ENCODE measurements at regions not wholly inside any gene's neighbourhood (a gene's known extent, or its start where the extent isn't known, plus 50 kb on each side); places are given as distances from the start of the nearest gene placed in this dataset.
A peak's percentile ranks its signal among the peaks of the same experiment; 100 is the strongest.

DNA sequence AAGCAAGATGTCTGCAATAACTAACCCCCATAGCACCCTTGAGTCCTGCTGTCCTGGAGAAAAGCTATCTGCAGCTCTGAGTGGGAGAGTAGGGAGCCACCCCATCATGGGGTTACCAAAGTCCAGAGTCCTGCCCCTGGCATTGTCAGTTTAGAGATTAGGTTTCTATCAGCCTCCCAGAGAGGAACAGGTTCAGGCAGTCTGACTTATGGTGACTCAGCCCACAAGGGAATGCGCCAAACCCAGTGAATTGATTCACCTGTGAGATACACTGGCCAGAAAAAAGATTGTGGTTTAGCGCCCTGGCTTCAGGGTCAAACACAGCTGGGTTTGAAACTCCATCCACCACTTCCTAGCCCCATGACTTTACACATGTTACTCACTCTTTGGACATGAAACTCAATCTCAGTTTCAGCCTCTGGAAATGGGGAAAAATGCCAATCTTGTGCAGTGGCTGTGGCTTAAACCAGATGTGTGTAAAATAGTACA is 263.6 kb upstream of the HES1 start:
- H3K36me3 Mint-ChIP-seq (ENCODE audit: insufficient read depth) = no peaks in the 10 kb centered on the region
- no peaks in the 10 kb centered on the region for H3K4me1 Mint-ChIP-seq
- no peak overlapping the region for H3K27ac Mint-ChIP-seq (ENCODE audit: low read depth)
- no peak overlapping the region for H3K4me3 Mint-ChIP-seq
- no peaks in the 10 kb centered on the region for H3K9me3 Mint-ChIP-seq
- ATAC-seq (replicated peaks; ENCODE audit: extremely low read depth, poor library complexity, severe bottlenecking) (no peak), DNase-seq (ENCODE audit: low spot score in 2 of 2) (no peak)
- peaks cover 48% of the 10 kb centered on the region for H3K27me3 Mint-ChIP-seq

DNA sequence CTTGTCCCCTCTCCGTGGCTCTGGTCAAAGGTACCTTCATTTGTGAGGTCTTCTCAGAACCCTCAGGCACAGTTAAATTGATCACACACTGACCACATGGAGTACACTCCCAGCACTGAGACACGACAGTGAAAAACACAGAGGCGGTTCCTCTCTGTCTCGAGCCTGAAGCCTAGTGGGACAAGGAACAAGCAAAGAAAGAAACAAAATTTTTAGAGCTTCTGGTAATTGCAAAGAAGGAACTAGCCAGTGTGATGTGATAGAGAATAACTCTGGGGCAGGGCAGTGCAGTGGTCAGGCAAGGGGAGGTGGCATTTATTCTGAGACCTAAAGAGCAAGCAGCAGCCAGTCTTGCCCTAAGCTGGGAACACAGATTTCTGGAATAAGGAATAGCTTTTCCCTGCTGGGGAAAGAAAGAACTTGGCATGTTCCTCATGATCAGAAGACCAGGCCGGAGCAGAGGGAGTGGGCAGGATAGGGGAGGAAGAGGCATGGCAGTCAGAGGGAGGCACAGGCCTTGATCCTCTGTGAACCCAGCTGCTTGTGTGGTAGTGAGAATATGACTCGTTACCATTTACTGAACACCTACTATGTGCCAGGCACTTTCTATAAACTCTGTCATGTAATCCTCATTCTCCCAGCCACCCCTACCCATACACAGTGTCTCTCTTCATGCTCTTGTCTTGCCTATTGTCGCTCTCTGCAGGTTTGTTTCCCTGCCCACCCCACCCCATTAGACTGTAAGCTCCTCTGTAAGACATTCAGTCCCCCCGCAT is 262.3 kb upstream of the HES1 start:
- Mint-ChIP-seq H3K4me3 (no peak overlapping the region), H3K4me1 (no peaks in the 10 kb centered on the region), H3K27me3 (peaks cover 41% of the 10 kb centered on the region), H3K27ac (ENCODE audit: low read depth) (no peak overlapping the region), H3K36me3 (ENCODE audit: insufficient read depth) (no peaks in the 10 kb centered on the region), H3K9me3 (no peaks in the 10 kb centered on the region)
- ATAC-seq (replicated peaks; ENCODE audit: extremely low read depth, poor library complexity, severe bottlenecking) (no peak), DNase-seq (ENCODE audit: low spot score in 2 of 2) (no peak)

DNA sequence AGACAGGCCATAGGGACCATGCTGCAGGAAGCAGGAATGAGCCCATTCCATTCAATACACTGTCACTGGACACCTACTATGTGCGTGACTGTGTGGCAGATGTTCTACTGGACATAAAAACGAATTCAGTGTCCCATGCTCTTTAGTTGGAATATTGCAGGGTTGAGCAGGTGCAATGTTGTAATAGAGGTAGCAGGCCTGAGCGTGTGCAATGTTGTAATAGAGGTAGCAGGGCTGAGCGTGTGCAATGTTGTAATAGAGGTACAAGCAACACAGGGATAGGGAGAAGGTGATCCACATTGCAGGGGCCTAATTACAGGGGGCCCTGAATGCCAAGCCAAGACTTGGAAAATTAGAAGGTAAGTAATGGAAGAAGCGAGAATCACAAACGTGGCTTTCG is 261.4 kb upstream of the HES1 start:
- H3K9me3 Mint-ChIP-seq = no peaks in the 10 kb centered on the region
- ATAC-seq (replicated peaks; ENCODE audit: extremely low read depth, poor library complexity, severe bottlenecking) (no peak), DNase-seq (ENCODE audit: low spot score in 2 of 2) (no peak)
- no peaks in the 10 kb centered on the region for H3K36me3 Mint-ChIP-seq (ENCODE audit: insufficient read depth)
- H3K4me1 Mint-ChIP-seq = no peaks in the 10 kb centered on the region
- H3K4me3 Mint-ChIP-seq = no peak overlapping the region
- H3K27me3 Mint-ChIP-seq = peaks cover 41% of the 10 kb centered on the region
- no peak overlapping the region for H3K27ac Mint-ChIP-seq (ENCODE audit: low read depth)

DNA sequence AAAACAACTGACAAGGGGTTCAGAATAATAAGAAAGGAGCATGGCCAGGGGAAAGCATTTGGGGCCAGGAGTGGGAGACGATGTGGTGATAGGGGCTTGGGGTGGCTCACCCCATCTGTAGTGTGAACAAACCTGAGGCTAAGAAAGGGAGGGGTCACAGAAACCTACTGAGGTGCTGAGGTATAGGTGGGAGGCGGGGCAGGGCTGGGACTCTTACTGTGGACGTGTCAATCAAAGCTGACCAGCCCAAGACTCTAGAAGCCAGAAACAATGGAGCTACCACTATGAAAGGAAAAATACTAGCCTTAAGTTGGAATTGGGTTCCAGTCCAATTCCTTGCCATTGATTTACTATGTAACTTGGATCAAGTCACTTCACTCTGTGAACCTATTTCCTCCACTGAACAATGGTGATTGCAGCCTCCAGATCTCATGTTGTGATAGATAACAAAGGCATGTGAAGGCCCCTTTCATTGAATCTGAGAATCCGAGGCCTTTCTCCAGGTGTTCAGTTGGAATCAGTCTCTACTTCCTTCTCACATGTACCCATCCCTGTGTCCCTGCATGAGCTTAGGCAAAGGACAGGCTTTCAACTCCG is 260.9 kb upstream of the HES1 start:
- Mint-ChIP-seq H3K4me3 (no peak overlapping the region), H3K27me3 (peaks cover 42% of the 10 kb centered on the region), H3K4me1 (no peaks in the 10 kb centered on the region), H3K9me3 (no peaks in the 10 kb centered on the region), H3K36me3 (ENCODE audit: insufficient read depth) (no peaks in the 10 kb centered on the region), H3K27ac (ENCODE audit: low read depth) (no peak overlapping the region)
- no peak for DNase-seq (ENCODE audit: low spot score in 2 of 2)
- ATAC-seq (replicated peaks; ENCODE audit: extremely low read depth, poor library complexity, severe bottlenecking) = no peak

DNA sequence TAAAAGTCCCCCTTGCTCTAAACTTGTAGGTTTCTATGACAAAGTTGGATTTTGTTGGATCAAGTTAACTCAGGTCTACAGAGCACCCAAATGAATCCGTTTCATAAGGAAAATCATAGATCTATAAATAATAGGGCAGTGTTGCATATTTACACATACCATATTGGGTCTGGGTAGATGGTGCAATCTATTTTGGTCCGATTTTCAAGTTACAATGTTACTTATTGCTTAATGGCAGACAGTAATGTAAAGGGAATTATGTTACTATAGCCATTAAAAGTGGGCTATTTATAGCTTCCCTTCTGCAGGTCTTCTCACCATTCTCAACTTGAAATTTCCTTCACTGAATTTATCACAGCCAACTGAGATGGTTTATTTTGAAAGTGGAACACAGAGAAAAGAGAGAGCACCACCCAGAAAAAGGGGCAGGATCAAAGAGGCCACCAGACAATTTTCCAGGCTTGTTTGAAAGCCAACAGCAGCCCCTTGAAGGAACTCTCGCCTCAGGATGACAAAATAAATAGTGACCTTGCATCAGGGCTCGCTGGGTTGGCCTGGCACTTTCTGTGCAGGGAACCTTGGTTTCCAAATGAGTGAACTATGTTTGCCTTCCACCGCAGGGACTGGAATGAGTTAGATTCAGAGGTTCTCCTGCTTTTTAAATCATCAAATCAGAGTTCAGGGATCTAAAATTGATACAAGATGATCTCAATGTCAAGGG is 260.2 kb upstream of the HES1 start:
- peaks cover 35% of the 10 kb centered on the region for H3K27me3 Mint-ChIP-seq
- H3K4me1 Mint-ChIP-seq = no peaks in the 10 kb centered on the region
- H3K27ac Mint-ChIP-seq (ENCODE audit: low read depth) = no peak overlapping the region
- ATAC-seq (replicated peaks; ENCODE audit: extremely low read depth, poor library complexity, severe bottlenecking) = no peak
- no peaks in the 10 kb centered on the region for H3K36me3 Mint-ChIP-seq (ENCODE audit: insufficient read depth)
- DNase-seq (ENCODE audit: low spot score in 2 of 2) = no peak
- H3K4me3 Mint-ChIP-seq = no peak overlapping the region
- H3K9me3 Mint-ChIP-seq = no peaks in the 10 kb centered on the region

DNA sequence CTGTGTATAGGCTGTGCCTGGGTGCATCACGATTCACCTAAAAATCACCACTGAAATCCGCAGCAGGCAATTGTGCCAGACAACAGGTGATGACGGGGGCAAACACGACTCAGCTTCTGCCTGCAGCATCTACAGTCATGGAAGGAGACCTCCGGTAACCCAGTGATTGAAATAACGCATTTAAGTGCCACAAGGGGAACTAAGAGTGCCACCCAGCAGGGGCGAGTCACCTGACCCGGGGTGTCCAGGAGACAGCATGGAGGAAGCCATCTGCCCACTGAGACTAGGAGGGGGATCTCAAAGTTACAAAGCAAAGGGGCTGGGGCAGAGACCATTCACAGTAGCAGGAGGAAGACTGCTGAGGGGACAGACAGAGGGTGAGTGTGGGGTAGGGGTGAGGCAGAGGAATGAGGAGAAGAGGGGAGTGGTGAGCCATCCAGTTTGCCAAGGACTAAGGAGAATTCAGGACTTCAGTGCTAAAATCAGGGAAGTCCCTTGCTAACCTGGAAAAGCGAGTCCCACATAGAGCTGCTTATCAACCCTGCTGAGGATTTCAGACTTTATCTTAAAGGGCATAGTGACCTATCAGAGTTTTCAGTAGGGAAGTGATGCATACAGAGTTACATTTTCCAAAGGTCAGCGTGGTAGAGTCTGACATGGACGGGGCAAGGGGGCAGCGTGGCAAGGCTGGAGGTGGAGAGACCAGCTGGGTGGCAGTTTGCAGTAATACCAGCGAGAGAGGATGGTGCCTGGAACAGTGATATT is 256.7 kb upstream of the HES1 start:
- Mint-ChIP-seq H3K9me3 (no peaks in the 10 kb centered on the region), H3K27me3 (peaks cover 51% of the 10 kb centered on the region), H3K4me3 (no peak overlapping the region), H3K4me1 (no peaks in the 10 kb centered on the region), H3K27ac (ENCODE audit: low read depth) (peak overlapping the region; percentile 39), H3K36me3 (ENCODE audit: insufficient read depth) (no peaks in the 10 kb centered on the region)
- no peak for DNase-seq (ENCODE audit: low spot score in 2 of 2)
- no peak for ATAC-seq (replicated peaks; ENCODE audit: extremely low read depth, poor library complexity, severe bottlenecking)

DNA sequence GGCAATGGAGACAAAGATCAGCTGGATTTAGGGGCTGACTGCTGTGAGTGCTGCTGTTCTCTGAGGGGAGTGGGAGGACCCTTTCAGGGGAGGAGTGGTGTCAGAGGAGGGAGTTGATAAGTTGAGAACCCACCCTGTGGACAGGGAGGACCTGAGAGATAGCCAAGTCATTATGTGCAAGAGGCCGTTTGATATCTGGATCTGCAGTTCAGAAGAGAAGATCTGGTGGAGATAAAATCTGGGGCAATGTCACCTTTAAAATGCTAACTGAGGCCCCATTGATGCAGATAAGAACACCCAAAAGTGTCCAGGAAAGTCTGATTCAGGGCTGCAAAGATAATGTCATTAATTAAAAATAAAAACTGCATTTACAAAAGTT is 256.1 kb upstream of the HES1 start:
- Mint-ChIP-seq H3K36me3 (ENCODE audit: insufficient read depth) (no peaks in the 10 kb centered on the region), H3K9me3 (no peaks in the 10 kb centered on the region), H3K27ac (ENCODE audit: low read depth) (no peak overlapping the region), H3K4me1 (no peaks in the 10 kb centered on the region), H3K27me3 (peaks cover 51% of the 10 kb centered on the region), H3K4me3 (no peak overlapping the region)
- ATAC-seq (replicated peaks; ENCODE audit: extremely low read depth, poor library complexity, severe bottlenecking) (no peak), DNase-seq (ENCODE audit: low spot score in 2 of 2) (no peak)

DNA sequence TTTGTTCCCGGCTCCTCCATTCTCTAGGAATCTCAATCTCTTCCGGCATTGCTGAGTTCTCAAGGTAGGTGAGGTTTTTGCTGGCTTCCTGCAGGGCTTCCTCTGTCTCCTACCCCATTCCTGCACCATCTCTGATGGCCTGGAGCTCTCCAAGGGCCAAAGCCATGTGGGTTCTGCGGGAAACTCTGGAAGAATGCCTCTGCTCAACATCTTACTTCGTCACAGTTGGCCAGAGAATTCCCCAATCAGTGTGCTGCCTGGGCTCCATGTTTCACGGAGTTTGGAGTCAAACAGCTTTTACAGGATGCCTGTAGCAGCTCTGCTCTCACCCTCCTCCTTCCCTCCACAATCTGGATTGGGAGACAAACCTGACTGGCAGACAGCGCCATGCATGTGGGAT is 253.9 kb upstream of the HES1 start:
- H3K4me3 Mint-ChIP-seq = no peak overlapping the region
- DNase-seq (ENCODE audit: low spot score in 2 of 2) (no peak), ATAC-seq (replicated peaks; ENCODE audit: extremely low read depth, poor library complexity, severe bottlenecking) (no peak)
- H3K9me3 Mint-ChIP-seq = no peaks in the 10 kb centered on the region
- H3K36me3 Mint-ChIP-seq (ENCODE audit: insufficient read depth) = no peaks in the 10 kb centered on the region
- H3K27ac Mint-ChIP-seq (ENCODE audit: low read depth) = no peak overlapping the region
- H3K4me1 Mint-ChIP-seq = no peaks in the 10 kb centered on the region
- peaks cover 36% of the 10 kb centered on the region for H3K27me3 Mint-ChIP-seq

DNA sequence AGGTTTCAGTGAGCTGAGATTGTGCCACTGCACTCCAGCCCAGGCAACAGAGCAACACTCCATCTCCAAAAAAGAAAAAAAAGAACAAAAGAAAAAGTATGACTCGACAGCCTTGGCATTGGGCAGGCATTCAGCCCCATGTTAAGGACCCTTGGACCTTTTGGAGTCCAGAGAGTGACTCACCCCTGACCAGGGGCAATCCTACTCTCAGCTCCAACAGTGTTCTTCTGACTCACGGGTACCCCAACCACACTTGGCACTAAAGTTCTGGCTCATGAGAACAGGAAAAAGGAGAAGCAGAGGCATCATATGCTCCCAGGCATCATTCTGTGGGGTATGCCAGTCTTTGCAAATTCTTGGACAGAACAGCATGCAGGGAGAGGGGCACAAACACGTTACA is 252.4 kb upstream of the HES1 start:
- Mint-ChIP-seq H3K4me1 (no peaks in the 10 kb centered on the region), H3K27ac (ENCODE audit: low read depth) (no peak overlapping the region), H3K27me3 (peaks cover 29% of the 10 kb centered on the region), H3K4me3 (no peak overlapping the region), H3K9me3 (no peaks in the 10 kb centered on the region), H3K36me3 (ENCODE audit: insufficient read depth) (no peaks in the 10 kb centered on the region)
- no peak for ATAC-seq (replicated peaks; ENCODE audit: extremely low read depth, poor library complexity, severe bottlenecking)
- DNase-seq (ENCODE audit: low spot score in 2 of 2) = no peak

DNA sequence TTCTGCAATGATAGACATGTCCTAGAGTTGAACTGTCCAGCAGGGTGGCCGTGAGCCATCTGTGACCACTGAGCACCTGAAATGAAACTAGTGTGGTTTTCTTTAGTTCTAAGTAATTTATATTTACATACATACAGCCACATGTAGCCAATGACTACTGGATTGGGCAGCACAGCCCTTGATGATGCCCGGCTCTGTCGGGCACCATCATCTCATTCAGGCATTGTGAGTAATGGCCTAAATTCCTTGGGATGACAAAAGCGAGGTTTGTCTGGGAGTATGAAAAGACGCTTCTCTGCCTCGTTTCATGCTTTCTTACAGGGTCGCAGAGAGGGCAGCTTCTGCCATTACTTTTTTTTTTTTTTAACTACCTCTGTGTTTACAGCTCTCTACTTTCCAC is 251.9 kb upstream of the HES1 start:
- DNase-seq (ENCODE audit: low spot score in 2 of 2) = no peak
- H3K27me3 Mint-ChIP-seq = peaks cover 26% of the 10 kb centered on the region
- ATAC-seq (replicated peaks; ENCODE audit: extremely low read depth, poor library complexity, severe bottlenecking) = no peak
- H3K36me3 Mint-ChIP-seq (ENCODE audit: insufficient read depth) = no peaks in the 10 kb centered on the region
- no peaks in the 10 kb centered on the region for H3K9me3 Mint-ChIP-seq
- H3K4me3 Mint-ChIP-seq = no peak overlapping the region
- no peak overlapping the region for H3K27ac Mint-ChIP-seq (ENCODE audit: low read depth)
- no peaks in the 10 kb centered on the region for H3K4me1 Mint-ChIP-seq

DNA sequence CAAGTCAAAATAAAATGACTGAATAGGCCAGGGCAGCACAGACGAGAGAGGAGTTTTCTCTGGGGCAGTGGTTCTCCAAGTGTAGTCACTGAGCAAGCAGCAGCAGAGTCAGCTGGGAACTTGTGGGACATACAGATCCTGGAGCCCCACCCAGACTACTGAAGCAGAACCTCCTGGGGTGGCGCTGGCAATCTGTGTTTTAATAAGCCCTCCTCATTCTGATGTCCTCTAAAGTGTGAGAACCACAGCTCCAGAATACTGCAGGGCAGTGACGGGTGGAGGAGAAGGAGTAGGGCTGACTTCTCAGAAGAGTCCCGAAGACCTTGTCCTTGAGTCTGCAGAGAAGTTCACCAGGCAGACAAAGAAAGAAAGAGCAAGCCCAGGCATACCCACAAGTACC is 251.3 kb upstream of the HES1 start:
- H3K27me3 Mint-ChIP-seq = peaks cover 20% of the 10 kb centered on the region
- DNase-seq (ENCODE audit: low spot score in 2 of 2) (no peak), ATAC-seq (replicated peaks; ENCODE audit: extremely low read depth, poor library complexity, severe bottlenecking) (no peak)
- H3K36me3 Mint-ChIP-seq (ENCODE audit: insufficient read depth) = no peaks in the 10 kb centered on the region
- H3K4me3 Mint-ChIP-seq = no peak overlapping the region
- no peaks in the 10 kb centered on the region for H3K4me1 Mint-ChIP-seq
- no peaks in the 10 kb centered on the region for H3K9me3 Mint-ChIP-seq
- H3K27ac Mint-ChIP-seq (ENCODE audit: low read depth) = no peak overlapping the region

DNA sequence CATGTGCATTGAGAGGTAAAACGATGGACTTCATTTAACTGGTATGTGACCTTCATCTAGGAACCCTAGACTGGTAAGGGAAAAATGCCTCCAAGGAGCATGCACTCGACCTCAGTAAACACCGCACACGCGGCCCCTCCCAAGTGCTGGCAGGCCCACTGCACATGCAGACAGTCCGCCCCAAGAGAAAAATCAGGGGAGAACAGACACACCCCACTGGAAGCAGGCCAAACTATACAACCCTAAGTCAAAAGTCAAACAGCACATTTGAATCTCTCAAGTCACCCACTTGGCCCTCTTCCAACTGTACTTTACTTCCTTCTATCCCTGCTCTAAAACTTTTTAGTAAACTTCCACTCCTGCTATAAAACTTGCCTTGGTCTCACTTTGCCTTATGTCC is 250.1 kb upstream of the HES1 start:
- Mint-ChIP-seq H3K36me3 (ENCODE audit: insufficient read depth) (no peaks in the 10 kb centered on the region), H3K27ac (ENCODE audit: low read depth) (no peak overlapping the region), H3K4me1 (no peaks in the 10 kb centered on the region), H3K9me3 (no peaks in the 10 kb centered on the region), H3K27me3 (peaks cover 16% of the 10 kb centered on the region), H3K4me3 (no peak overlapping the region)
- ATAC-seq (replicated peaks; ENCODE audit: extremely low read depth, poor library complexity, severe bottlenecking) = no peak
- no peak for DNase-seq (ENCODE audit: low spot score in 2 of 2)

Measured in central memory CD8-positive, alpha-beta T cell (primary cell).